NOMO-1 treated with dmso at 0.1 percent for 144 hours (cell line): ENCODE measurements at regions not wholly inside any gene's neighbourhood (a gene's known extent, or its start where the extent isn't known, plus 50 kb on each side); places are given as distances from the start of the nearest gene placed in this dataset.

Experiments used
- DNase-seq: peaks from one replicate; lab custom pipeline; 2025; ENCODE audit not compliant: unreplicated experiment; lab: John Stamatoyannopoulos, UW

DNA sequence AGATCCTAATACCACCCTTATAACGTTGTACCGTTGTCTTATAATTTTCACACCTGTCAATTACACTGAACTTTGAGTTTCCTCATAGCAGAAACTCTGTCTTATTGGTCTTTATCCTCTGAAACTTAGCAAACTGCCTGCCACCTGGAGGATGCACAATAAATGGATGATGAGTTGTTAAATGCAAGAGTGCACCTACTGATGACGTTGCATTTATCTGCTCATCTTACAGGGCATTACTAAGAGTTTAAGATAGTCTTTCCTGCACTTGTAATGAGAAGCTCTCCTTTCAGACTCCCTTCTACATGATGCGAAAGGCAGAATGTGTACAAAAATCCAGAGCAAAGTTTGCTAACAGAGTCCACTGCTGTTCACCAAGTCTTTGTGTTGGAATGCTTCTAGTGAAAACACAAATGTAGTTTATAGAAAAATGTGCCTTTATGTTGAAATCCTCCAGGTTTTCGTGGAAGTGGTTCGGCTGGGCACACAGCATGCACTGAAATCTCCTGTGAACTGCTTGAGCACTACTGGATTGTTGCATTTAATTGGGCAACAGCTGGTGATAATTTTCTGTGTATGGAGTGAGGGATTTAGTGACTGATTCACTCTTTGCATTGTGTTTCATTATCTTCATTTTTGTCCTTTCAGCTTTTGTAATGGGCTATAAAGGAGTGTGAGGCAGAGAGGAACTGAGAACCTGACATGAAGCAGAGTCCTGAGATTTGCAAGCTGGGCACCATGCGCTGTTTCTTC is 665.8 kb upstream of the ID2 start:
- no peak for DNase-seq

DNA sequence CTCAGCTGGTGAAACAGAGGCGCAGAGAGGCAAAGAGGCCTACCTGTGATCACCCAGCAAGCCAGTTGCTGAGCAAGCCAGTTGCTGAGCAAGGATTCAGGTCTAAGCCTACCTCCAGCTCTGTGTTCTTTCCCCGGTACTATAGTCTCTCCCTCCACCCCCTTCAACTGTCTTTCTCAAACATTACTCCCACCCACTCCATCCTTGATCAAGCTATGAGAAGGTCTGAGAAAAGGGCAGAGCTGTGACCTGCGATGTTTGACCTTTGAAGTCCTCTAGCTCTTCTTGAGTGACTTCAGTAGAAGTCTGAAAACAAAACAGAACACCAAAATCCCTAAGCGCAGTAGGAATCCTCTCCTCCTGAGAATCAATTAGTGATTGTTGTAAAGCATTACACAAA is 665.2 kb upstream of the ID2 start:
- no peak for DNase-seq

DNA sequence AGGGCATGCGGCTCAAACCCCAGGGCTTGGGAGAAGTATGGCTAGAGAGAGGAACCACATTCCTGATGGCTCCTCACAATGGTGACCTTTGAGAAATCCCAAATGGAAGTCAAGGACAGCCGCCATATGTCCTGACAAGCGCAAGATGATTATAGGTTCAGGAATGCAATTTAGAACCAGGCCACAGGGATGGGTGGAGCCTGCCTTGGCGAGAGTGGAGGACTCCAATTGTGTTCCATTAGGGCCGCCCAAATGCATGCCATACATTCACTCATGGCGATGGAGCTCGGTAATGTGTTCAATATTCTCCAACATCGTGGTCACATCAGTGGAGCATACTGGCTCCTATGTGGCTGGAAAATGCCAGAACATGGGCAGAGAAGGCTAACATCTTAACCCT is 662.9 kb upstream of the ID2 start:
- DNase-seq = no peak

DNA sequence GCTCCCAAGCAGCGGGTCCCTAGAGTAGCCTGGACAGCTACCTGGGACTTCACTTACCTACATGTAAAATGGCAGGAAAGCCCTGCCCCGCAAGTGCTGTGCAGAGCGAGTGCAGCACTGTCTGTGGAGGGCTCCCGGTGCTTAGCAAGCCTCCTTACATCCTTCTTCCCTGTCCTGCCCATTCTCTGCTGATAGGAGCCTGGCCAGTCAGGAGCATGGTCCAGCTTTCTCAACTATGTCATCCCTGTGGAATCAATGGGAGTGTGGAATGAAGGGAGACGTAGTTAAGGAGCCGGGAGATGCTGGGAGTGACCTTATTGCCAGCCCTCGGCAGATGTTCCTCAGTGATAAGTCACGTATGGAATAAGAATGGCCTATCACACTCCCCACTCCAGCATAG is 661.9 kb upstream of the ID2 start:
- DNase-seq = no peak

DNA sequence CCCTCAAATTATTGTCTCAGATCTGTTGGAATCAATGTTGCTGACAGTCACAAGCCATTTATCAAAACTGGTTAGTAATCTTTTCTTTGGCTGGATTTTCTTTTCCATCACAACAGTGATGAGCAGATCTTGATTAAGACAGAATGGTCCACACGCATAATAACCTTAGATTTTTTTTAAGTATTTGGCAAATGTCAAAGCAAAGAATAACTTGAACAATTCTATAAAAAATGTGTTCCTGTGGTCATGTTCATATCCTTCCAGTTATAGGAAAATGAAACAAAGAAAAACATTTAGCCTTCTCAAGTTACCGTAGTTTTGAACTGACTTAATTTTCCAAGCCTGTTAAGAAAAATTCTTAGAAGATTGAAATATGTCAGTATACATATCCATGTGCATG is 659.9 kb upstream of the ID2 start:
- DNase-seq = no peak

DNA sequence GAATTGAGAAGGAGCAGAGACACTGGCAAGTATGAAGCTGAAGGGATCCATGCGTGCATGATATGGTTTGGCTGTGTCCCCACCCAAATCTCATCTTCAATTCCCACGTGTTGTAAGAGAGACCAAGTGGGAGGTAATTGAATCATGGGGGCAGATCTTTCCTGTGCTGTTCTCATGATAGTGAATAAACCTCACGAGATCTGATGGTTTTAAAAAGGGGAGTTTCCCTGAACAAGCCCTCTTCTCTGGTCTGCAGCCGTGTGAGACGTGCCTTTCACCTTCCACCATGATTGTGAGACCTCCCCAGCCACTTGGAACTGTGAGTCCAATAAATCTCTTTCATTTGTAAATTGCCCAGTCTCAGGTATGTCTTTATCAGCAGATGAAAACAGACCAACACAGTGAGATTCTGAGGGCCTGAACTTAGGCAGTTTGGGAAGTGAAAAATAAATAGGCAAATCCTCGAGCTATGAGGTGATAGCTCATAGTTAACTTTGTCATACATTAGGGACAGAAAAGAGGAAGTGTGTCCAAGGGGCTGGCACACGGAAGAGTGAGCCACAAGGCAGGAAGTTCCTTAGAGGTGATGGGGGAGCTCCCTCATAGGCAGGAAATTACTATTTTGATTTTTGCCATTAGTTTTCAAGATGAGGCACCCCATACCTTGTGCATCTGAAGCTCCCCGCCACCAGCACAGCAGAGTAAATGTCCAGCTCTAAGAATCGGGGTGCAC is 658.8 kb upstream of the ID2 start:
- peak; percentile 68 for DNase-seq

DNA sequence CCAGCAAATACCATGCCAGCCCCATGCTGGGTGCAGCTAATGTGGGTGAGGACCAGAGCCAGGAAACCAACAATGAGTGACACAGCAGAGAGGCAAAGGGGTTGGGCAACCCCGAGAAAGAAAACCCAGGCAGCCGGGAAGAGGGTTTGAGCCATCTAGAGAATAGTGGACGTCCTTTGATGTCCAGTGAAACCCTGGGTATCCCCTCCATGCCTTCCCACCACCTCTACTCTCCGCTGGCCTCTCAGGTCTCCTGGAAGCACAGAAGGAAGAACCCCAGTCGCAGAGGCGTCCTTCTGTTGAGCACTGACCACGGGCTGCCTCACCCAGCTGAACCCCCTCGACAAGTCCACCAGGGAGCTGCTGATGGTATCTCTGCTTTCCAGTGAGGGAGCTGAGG is 657.4 kb upstream of the ID2 start:
- DNase-seq = no peak

DNA sequence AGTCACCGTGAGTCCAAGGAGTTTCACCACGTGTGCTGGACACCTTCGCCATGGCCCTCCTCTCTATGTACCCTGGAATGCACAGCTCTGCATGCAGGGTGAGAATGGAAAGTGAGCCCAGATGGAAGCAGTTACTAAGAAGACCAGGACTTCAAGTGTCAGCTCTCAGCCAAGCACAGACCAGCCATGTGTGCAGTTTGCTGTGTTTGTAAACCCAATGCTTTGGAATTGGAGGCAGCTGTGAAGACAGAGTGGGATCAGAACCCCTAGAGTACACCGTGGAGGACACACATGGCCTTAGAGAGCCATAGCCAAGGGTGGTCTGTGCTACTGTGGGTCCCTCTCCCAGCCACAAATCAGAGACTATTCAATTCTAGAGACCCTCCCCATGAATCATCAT is 655.5 kb upstream of the ID2 start:
- DNase-seq = no peak

DNA sequence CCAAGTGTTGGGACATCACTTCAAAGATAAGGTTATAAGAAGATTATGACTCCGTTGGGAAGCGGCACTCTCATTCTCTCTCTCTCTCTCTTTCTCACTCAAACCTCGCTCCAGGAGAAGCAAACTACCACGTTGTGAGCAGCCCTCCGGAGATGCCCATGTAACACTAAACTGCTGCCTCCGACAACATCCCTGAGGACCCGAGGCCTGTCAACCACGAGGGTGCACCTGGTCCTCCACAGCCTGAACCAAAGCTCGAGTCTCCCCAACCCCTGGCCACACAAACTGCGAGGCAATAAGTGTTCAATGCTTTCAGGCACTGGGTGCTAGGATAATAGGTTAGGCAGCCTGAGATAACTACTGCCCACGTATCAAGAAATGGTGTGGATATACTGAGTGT is 654.5 kb upstream of the ID2 start:
- DNase-seq = no peak

DNA sequence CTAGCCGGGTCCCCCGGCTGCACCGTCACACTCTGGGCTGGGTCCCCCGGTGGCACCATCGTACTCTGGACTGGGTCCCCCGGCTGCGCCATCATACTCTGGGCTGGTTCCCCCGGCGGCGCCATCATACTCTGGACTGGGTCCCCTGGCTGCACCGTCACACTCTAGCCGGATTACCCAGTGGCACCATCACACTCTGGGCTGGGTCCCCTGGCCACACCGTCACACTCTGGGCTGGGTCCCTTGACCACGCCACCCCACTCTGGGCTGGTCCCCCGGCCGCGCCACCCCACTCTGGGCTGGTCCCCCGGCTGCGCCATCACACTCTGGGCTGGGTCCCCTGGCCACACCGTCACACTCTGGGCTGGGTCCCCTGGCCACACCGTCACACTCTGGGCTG is 653.8 kb upstream of the ID2 start:
- no peak for DNase-seq

DNA sequence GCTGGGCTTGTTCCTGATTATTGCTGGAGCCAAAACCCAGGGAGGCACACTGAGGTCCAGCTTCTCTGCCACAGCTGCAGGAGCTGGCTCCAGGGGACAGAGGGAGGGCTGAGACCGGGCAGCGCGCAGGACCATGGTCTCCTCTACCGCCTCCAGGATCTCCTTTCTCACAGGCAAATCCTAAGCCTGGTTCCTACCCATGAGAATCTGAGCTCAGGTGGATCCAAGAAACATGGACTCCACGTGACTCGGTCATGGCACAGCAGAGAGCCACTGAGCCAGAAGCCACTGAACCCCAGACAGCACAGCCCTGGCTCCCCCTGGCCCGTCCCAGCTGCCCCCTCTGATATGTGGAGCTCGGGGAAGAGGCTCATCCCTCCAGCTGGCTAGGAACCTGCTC is 653.4 kb upstream of the ID2 start:
- DNase-seq = no peak

DNA sequence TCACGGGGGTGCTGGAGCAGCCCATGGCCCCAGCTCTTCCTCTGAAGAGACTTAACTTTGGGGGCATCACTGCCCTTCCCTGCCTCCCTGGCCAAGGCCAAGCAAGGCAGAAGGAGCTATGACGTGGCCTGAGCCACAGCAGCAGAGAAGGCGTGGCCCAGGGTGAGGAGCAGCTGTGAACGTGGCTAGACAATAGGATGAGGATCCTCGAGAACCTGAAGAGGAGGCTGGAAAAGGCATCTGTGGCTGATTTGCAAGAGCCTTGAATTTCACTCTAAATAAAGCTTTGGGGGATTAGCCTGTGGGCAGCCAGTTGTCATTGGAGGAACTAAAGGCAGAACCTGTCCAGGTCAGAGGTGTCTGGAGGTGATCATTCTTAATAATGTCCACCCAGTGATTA is 652.9 kb upstream of the ID2 start:
- DNase-seq = no peak

DNA sequence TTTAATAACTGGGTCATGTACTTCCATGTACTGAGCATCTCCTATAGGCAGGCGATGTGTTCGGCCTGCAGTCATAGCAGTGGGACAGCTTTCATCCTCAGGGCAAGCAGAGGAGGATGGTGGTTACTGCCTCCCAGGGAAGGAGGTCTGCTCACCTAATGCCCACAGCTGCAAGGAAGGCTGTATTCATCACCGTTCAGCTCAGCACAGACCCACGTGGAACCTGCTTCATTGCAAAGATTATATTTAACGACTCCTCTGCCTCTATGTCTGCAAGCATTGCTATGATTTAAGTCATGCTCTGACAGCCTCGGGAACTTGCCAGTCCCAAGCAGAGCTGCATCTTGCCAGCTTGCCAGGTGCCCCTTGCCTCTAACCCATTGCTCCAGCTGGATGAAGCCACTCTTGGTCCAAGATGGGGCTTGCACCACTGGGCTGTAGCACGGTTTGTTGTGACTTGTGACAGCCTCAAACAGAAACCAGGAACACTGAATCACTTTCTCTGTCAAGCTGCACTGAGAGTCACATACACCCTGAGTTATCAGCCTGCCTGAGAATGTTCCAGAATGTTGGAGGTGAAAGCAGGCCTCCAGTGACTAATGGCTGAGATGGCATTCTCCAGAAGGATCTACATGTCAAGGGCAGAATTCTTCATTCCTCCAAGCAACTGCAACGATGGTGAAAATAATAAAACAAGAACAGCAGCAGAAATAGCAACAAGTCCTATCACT is 651.1 kb upstream of the ID2 start:
- DNase-seq = no peak

DNA sequence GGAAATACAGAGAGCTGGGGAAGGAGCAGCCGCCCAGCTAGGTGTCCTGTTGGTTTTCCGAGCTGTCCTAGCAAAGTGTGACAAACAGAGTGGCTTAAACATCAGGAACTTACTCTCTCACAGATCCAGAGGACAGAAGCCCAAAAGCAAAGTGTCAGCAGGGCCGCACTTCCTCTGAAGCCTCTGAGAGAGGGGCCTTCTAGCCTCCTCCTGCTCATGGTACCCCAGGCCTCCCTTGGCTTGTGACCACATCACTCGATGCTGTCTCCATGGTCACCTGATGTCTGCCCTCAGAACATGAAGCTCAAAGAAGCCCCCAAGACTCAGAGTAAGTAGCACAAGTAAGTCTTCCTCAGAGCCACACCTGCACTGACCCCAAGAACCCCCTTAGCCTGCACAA is 650.5 kb upstream of the ID2 start:
- DNase-seq = no peak

DNA sequence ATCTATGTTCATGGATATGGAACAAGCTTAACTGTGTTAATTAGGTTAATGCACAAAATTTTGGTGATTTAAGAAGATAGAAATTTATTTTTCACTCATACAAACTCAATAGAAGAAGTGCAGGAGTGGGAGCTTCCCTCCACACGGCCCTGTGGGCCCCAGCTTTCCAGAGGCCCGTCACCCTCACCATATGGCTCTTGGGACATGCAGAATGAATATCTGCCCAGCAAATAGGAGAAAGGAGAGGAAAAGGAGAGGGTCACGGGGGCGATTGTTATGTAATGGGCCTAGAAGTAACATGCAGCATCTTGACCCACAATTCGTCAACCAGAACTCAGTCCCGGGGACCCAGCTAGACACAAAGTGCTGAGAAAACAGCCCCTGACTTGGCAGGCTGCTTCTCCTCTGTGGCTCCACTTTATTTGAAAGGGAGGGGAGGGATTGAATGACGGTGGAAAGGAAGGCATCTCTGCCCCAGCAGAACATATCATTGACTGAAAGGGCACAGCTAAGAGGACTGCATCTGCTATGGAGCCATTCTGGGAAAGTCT is 648.2 kb upstream of the ID2 start:
- DNase-seq = no peak

DNA sequence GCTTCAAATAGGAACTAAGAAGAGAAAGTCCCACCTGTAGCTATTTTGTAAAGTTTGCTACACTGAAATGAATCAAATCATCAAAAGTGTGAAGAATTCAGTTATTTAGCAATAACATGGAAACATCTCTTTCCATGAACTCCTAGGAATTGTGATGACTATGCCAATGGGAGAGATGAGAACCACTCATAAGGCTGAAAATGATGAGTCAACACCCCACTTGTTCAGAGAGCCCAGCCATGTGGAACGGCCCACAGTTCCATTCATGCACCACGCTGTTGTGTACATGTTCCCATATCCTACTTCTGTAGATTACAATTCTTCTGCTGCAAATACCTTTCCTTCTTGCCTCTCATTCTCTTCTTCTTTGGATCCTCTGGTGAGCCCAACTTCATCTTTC is 645.5 kb upstream of the ID2 start:
- DNase-seq = no peak

DNA sequence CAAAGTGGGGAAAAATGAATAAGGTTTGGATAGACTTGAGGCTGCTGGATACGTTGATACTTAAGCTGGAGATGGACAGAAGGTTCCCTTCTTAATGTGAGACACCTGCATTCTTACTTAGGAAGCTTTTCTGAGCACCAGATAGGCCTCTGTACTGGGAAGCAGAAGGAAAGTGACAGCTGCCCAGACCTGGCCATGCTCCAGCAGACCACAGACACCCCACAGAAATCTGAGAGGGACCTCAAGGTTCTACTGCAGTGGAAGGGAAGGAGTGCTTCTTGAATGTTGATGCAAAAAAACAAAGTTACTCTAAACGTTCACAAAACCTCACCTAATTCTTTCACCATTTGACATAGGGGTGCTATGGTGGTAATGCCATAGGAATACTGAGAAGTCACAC is 642.1 kb upstream of the ID2 start:
- no peak for DNase-seq

DNA sequence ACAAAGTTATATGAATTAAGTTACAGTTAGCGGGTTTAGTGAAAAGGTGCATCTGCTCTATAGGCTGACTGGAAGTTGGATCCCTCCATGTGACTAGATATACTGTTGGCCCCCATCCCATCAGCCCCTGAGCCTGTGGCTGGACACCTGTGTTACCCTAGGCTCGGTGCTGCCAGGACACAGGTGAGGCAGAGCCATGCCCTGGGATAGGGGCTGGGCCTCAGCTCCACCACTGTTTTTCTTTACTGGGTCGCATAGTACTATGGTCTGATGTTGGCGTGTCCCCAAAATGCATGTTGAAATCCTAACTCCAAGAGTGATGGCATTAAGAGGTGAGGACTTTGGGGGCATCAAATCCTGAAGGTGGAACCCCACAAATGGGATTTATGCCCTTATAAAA is 638.6 kb upstream of the ID2 start:
- no peak for DNase-seq

DNA sequence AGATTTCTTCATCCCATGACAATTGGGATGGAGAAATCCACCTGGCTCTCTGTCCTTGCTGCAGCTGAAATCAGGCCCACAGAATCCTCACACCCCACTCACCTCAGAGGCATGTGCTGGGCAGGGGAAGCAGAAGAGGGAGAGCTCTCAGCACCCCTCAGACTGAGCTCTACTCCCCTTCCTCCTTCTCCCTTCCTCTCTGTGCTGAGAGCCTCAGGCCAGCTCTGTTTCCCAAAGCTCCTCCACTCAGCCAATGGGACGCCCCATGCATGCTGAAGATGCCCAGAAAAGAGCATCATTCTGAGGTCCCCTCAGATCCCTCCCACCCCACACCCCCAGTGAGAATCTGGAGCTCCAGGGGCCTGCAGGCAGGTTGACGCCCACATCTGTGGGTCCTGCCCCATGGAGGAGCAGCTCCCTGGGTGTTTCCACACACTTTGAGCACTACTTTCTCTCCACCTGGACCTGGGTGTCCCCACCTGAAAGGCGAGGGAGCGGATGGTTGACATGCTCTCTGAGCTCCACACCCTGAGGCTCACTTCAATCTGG is 637.7 kb upstream of the ID2 start:
- no peak for DNase-seq

DNA sequence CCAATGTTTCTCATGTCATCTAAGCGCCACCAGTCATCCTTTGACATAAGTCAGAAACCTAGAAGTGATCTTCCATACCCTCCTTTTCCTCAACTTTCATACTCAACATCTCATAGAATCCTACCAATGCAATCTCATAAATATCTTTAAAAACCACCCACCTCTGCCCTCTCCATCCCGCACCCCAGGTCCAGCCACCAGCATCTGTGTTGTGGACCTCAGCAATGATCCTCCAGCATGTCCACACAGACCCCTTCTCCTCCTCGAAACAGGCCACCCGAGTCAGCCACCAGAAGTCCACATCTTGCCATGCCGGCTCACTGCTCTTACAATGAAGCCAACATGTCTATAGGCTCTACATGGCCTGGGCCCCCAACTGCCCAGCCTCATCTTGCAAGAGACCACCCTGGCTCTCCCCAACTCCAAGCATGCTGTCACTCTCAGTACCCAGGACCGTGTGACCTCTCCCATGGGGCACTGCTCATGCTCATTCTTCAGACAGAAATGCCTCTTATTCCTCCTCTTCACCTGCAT is 636.7 kb upstream of the ID2 start:
- no peak for DNase-seq

DNA sequence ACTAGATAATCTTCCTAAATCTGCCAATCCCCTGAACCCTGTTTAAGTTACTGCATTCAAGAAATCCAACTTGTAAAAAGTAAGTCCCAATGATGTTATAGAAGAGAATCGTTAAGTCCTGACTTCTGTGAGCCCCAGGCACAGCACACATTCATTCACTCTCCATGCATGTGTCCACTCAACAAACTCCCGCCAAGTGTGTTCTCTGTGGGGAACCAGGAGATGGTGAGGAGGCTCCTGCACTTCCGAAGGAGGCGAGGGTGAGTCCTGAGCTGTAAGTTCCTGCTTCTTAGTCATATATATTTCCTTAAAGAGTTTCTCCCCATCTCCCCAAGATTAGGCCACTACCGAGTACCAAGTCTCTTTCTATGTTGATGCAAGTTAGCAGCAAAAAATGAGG is 635.0 kb upstream of the ID2 start:
- DNase-seq = no peak
